H9 (cell line): ENCODE measurements at regions not wholly inside any gene's neighbourhood (a gene's known extent, or its start where the extent isn't known, plus 50 kb on each side); places are given as distances from the start of the nearest gene placed in this dataset.

ENCODE experiments used
- DNase-seq: peaks from one replicate; pipeline ENCODE4 v3.0.0-alpha.2; 2017
- H2AFZ ChIP-seq: one replicate; pipeline ENCODE4 v1.6.1; 2013; ENCODE audit warnings: mild to moderate bottlenecking, low read length, control low read depth, moderate library complexity
- H2AK5ac ChIP-seq: 2 replicates; pipeline ENCODE4 v1.6.1; 2013; ENCODE audit warnings: low read length, control low read depth, mixed read lengths; ENCODE audit not compliant: insufficient read length
- H2BK120ac ChIP-seq: one replicate; pipeline ENCODE4 v1.6.1; 2013; ENCODE audit warnings: low read depth, mild to moderate bottlenecking, low read length, control low read depth, inconsistent platforms; ENCODE audit not compliant: poor library complexity, severe bottlenecking
- H2BK12ac ChIP-seq: 2 replicates; pipeline ENCODE4 v1.6.1; 2013; ENCODE audit warnings: low read length, control low read depth, mixed read lengths, low read depth; ENCODE audit not compliant: insufficient read length
- H2BK15ac ChIP-seq: 2 replicates; pipeline ENCODE4 v1.6.1; 2013; ENCODE audit warnings: low read depth, low read length, control low read depth
- H2BK20ac ChIP-seq: one replicate; pipeline ENCODE4 v1.6.1; 2013; ENCODE audit warnings: low read depth, mild to moderate bottlenecking, low read length, control low read depth, inconsistent platforms; ENCODE audit not compliant: poor library complexity, severe bottlenecking
- H2BK5ac ChIP-seq: 2 replicates; pipeline ENCODE4 v1.6.1; 2013; ENCODE audit warnings: low read length, control low read depth, mixed read lengths; ENCODE audit not compliant: insufficient read length
- H3K14ac ChIP-seq: 2 replicates; pipeline ENCODE4 v1.6.1; 2013; ENCODE audit warnings: low read length, control low read depth; ENCODE audit not compliant: insufficient read depth
- H3K18ac ChIP-seq: 2 replicates; pipeline ENCODE4 v1.6.1; 2013; ENCODE audit warnings: low read depth, mild to moderate bottlenecking, mixed read lengths, low read length, control low read depth; ENCODE audit not compliant: insufficient read length
- H3K23ac ChIP-seq: 2 replicates; pipeline ENCODE4 v1.6.1; 2013; ENCODE audit warnings: low read length, control low read depth, mixed read lengths, low read depth; ENCODE audit not compliant: insufficient read length
- H3K23me2 ChIP-seq: 2 replicates; pipeline ENCODE4 v1.6.1; 2013; ENCODE audit warnings: low read depth, mild to moderate bottlenecking, mixed read lengths, low read length, control low read depth; ENCODE audit not compliant: insufficient read length, poor library complexity, severe bottlenecking
- H3K27ac ChIP-seq: 2 replicates; pipeline ENCODE4 v1.5.1; 2013; ENCODE audit warnings: low read length, control low read depth, mixed read lengths, low read depth; ENCODE audit not compliant: insufficient read length
- H3K27me3 ChIP-seq: 2 replicates; pipeline ENCODE4 v1.6.1; 2013; ENCODE audit warnings: low read length, control low read depth, inconsistent platforms; ENCODE audit not compliant: insufficient read depth
- H3K4ac ChIP-seq: 2 replicates; pipeline ENCODE4 v1.6.1; 2013; ENCODE audit warnings: low read depth, mild to moderate bottlenecking, control low read depth, inconsistent platforms, low read length, moderate library complexity
- H3K4me1 ChIP-seq: 2 replicates; pipeline ENCODE4 v1.6.1; 2013; ENCODE audit warnings: low read length, control low read depth, inconsistent platforms; ENCODE audit not compliant: insufficient read depth
- H3K4me2 ChIP-seq: 2 replicates; pipeline ENCODE4 v1.6.1; 2013; ENCODE audit warnings: low read length, control low read depth, mixed read lengths; ENCODE audit not compliant: insufficient read length, insufficient read depth
- H3K56ac ChIP-seq: 2 replicates; pipeline ENCODE4 v1.6.1; 2013; ENCODE audit warnings: low read depth, mild to moderate bottlenecking, mixed read lengths, low read length, control low read depth; ENCODE audit not compliant: insufficient read length
- H3K79me1 ChIP-seq: 2 replicates; pipeline ENCODE4 v1.6.1; 2013; ENCODE audit warnings: low read depth, mild to moderate bottlenecking, moderate library complexity, low read length, control low read depth, inconsistent platforms; ENCODE audit not compliant: insufficient read depth, poor library complexity, severe bottlenecking
- H3K79me2 ChIP-seq: 2 replicates; pipeline ENCODE4 v1.6.1; 2013; ENCODE audit warnings: low read length, control low read depth, inconsistent platforms; ENCODE audit not compliant: insufficient read depth
- H3K9ac ChIP-seq: 2 replicates; pipeline ENCODE4 v1.6.1; 2013; ENCODE audit warnings: low read length, control low read depth, mixed read lengths; ENCODE audit not compliant: insufficient read length; ENCODE audit errors: extremely low read depth
- H3K9me3 ChIP-seq: one replicate; pipeline ENCODE4 v1.6.1; 2013; ENCODE audit warnings: low read depth, low read length, inconsistent platforms; ENCODE audit not compliant: control insufficient read depth
- H3T11ph ChIP-seq: one replicate; pipeline ENCODE4 v1.6.1; 2013; ENCODE audit warnings: mild to moderate bottlenecking, low read length, control low read depth, inconsistent platforms
- H4K20me1 ChIP-seq: one replicate; pipeline ENCODE4 v1.6.1; 2013; ENCODE audit not compliant: control insufficient read depth, insufficient read length, insufficient read depth
- H4K5ac ChIP-seq: 2 replicates; pipeline ENCODE4 v1.6.1; 2013; ENCODE audit warnings: low read depth, mild to moderate bottlenecking, mixed read lengths, low read length, control low read depth; ENCODE audit not compliant: insufficient read length
- H4K8ac ChIP-seq: replicated peaks from 2 replicates; pipeline ENCODE4 v1.6.1; 2013; ENCODE audit warnings: low read length, control low read depth, mixed read lengths, low read depth; ENCODE audit not compliant: insufficient read length
- H4K91ac ChIP-seq: 2 replicates; pipeline ENCODE4 v1.6.1; 2013; ENCODE audit warnings: low read depth, mild to moderate bottlenecking, moderate library complexity, mixed read lengths, low read length, control low read depth; ENCODE audit not compliant: insufficient read length
- H3K27ac Mint-ChIP-seq, 3 experiments: 2 replicates in 2 of 3; 3 replicates in 1 of 3; pipeline ENCODE4 v1.8.0; 2020 to 2021; ENCODE audit warnings: mixed read lengths in 3 of 3, mild to moderate bottlenecking in 1 of 3, moderate library complexity in 1 of 3
- H3K27me3 Mint-ChIP-seq: 2 replicates; pipeline ENCODE4 v1.8.0; 2021; ENCODE audit warnings: low read depth, mild to moderate bottlenecking, moderate library complexity, mixed read lengths
- H3K36me3 Mint-ChIP-seq, 3 experiments: 2 replicates in 2 of 3; 3 replicates in 1 of 3; pipeline ENCODE4 v1.8.0; 2020 to 2021; ENCODE audit warnings: low read depth in 3 of 3, mixed read lengths in 3 of 3; ENCODE audit not compliant: insufficient read depth in 1 of 3
- H3K4me1 Mint-ChIP-seq, 2 experiments: 2 replicates each; pipeline ENCODE4 v1.8.0; 2020; ENCODE audit warnings: mixed read lengths in 2 of 2
- H3K4me3 Mint-ChIP-seq, 2 experiments: 2 replicates in 1 of 2; 3 replicates in 1 of 2; pipeline ENCODE4 v1.8.0; 2020 to 2021; ENCODE audit warnings: mild to moderate bottlenecking in 2 of 2, mixed read lengths in 2 of 2, moderate library complexity in 1 of 2
- H3K9me3 Mint-ChIP-seq, 2 experiments: 2 replicates in 1 of 2; 3 replicates in 1 of 2; pipeline ENCODE4 v1.8.0; 2020; ENCODE audit warnings: mild to moderate bottlenecking in 2 of 2, mixed read lengths in 2 of 2, moderate library complexity in 1 of 2
- CTCF ChIP-seq: fragments of 200-600 bp; sonication (generic); conservative IDR thresholded peaks from 3 replicates; pipeline ENCODE4 v1.8.0; 2021; ENCODE audit warnings: antibody characterized with exemption, mild to moderate bottlenecking
- WGBS: extraction: QIAGEN DNeasy Blood & Tissue Kit; methylation state at CpG from one replicate; pipeline ENCODE4 v1.1.7; 2013; ENCODE audit warnings: missing lambda C conversion rate, low lambda C conversion rate, mixed read lengths; ENCODE audit not compliant: insufficient read length; ENCODE audit errors: extremely low coverage; 5-methylcytosine and 5-hydroxymethylcytosine counted together

DNA sequence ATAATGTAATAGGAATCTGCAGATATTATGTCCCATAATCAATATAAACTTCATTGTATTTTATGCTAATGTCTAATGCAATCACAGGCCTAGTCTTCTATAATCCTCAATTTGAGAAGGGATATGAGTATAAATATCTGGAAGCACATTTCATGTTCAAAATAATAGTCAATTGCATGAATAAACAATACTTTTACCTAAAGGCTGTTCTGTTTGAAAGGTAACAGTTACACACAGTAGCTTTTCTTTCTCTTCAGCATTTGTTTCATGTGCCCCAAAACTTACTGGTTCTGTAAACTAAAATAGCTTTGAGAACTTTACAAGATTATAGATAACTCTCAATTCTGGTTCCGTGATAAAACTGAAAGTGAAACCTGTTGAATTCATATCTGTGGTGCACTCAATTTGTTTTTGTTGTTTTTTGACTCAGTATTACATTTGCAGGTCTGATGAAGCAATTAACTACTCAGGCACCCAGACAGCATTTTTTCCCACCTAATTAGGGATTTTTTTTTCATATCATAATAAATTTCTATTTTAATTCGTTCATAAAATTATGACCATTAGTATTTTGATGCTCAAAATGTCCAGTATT is 1193.8 kb downstream of the SLITRK1 start:
- no peaks in the 10 kb centered on the region for H3K79me1 ChIP-seq
- no peaks in the 10 kb centered on the region for H3K27me3 ChIP-seq
- no peaks in the 10 kb centered on the region for H3K79me2 ChIP-seq
- no peak overlapping the region for H2BK12ac ChIP-seq
- no peak overlapping the region for H3K4me2 ChIP-seq
- no peak overlapping the region for H2BK120ac ChIP-seq
- no peak overlapping the region for H2BK5ac ChIP-seq
- no peak overlapping the region for H2BK20ac ChIP-seq
- no peaks in the 10 kb centered on the region for H3K4me1 Mint-ChIP-seq
- no peak overlapping the region for H3K23ac ChIP-seq
- H3K4me3 Mint-ChIP-seq: no peak overlapping the region
- H3K27ac Mint-ChIP-seq: no peak overlapping the region
- H3K4me1 ChIP-seq: no peaks in the 10 kb centered on the region
- H3K27ac ChIP-seq: no peak overlapping the region
- no peak for DNase-seq
- H3K36me3 Mint-ChIP-seq: peaks cover 0 to 4% (median 0%) of the 10 kb centered on the region in 3 experiments; a peak in 2 of 7 replicates
- no peak overlapping the region for H3T11ph ChIP-seq
- H4K5ac ChIP-seq: no peak overlapping the region
- H4K8ac ChIP-seq: no peak overlapping the region
- no peaks in the 10 kb centered on the region for H3K23me2 ChIP-seq
- no CpG with 5 or more reads among the region's 2 CpGs for WGBS
- no peak overlapping the region for H3K18ac ChIP-seq
- TF ChIP-seq CTCF: no peak
- H3K56ac ChIP-seq: no peak overlapping the region
- H3K27me3 Mint-ChIP-seq: no peaks in the 10 kb centered on the region
- H2BK15ac ChIP-seq: no peak overlapping the region
- H3K9ac ChIP-seq: no peak overlapping the region
- H4K20me1 ChIP-seq: no peaks in the 10 kb centered on the region
- H3K9me3 Mint-ChIP-seq: peaks cover 2 to 5% of the 10 kb centered on the region in 2 experiments; a peak in 2 of 5 replicates
- H2AK5ac ChIP-seq: no peak overlapping the region
- no peak overlapping the region for H4K91ac ChIP-seq
- no peak overlapping the region for H3K14ac ChIP-seq
- H2AFZ ChIP-seq: no peak overlapping the region
- H3K9me3 ChIP-seq: no peaks in the 10 kb centered on the region
- no peak overlapping the region for H3K4ac ChIP-seq
